GM12878 (cell line): ENCODE measurements at regions not wholly inside any gene's neighbourhood (a gene's known extent, or its start where the extent isn't known, plus 50 kb on each side); places are given as distances from the start of the nearest gene placed in this dataset.

Experiments used
- ATAC-seq: fragments of 200-7000 bp; cut with Tn5 transposase; 3 replicates; pipeline ENCODE4 v1.9.1; 2020; ENCODE audit warnings: mild to moderate bottlenecking, moderate library complexity
- BruUV-seq: library from RNA; stranded (reverse); fragments of 400-500 nt; replicated peaks from 2 replicates; lab custom pipeline; 2021; lab: Mats Ljungman, UMichigan
- CTCF ChIA-PET: fragments of 300-600 bp; sonication (Branson Sonifier 250); formaldehyde crosslinking; extraction: SDS; loops from one replicate; lab custom pipeline; 2021; ENCODE audit warnings: inconsistent platforms; lab: Yijun Ruan, JAX
- POLR2A ChIA-PET: fragments of 350-600 bp; formaldehyde crosslinking; extraction: SDS; loops from one replicate; lab custom pipeline; 2021; ENCODE audit warnings: inconsistent platforms; lab: Charles Lee
- RAD21 ChIA-PET: fragments of 300-600 bp; sonication (Branson Sonifier 250); formaldehyde crosslinking; loops from one replicate; lab custom pipeline; 2023; ENCODE audit warnings: antibody characterized with exemption; ENCODE audit not compliant: unreplicated experiment; lab: Charles Lee
- SMC1A ChIA-PET: fragments of 300-600 bp; sonication (Branson Sonifier 250); formaldehyde crosslinking; loops from one replicate; lab custom pipeline; 2023; ENCODE audit not compliant: unreplicated experiment, uncharacterized antibody; lab: Charles Lee
- DNase-seq: peaks from one replicate; pipeline ENCODE4 v3.0.0-alpha.2; 2011; ENCODE audit warnings: low read depth, low spot score
- FAIRE-seq: peaks from 3 replicates; lab custom pipeline; 2011; peaks lifted over from hg19 to GRCh38; lab: Jason Lieb, UNC
- H2AFZ ChIP-seq: 2 replicates; pipeline ENCODE4 v1.6.0; 2011; ENCODE audit warnings: low read depth, low read length, control low read depth; ENCODE audit not compliant: control insufficient read depth
- H3K27ac ChIP-seq: 2 replicates; pipeline ENCODE4 v1.5.1; 2011; ENCODE audit warnings: control low read depth; ENCODE audit not compliant: control insufficient read depth, insufficient read depth
- H3K27me3 ChIP-seq, 2 experiments: replicated peaks in 1 of 2; 2 replicates each; pipeline versions ENCODE4 v1.6.0 to v1.6.1; 2011; ENCODE audit warnings: low read length in 1 of 2; ENCODE audit not compliant: control insufficient read depth in 2 of 2, insufficient read depth in 2 of 2
- H3K36me3 ChIP-seq, 2 experiments: 2 replicates each; pipeline ENCODE4 v1.5.1; 2011; ENCODE audit warnings: low read length in 1 of 2; ENCODE audit not compliant: control insufficient read depth in 2 of 2, insufficient read depth in 2 of 2
- H3K4me1 ChIP-seq: 2 replicates; pipeline ENCODE4 v1.6.1; 2011; ENCODE audit warnings: mild to moderate bottlenecking, low read length, moderate library complexity, mixed read lengths; ENCODE audit not compliant: control insufficient read depth, insufficient read depth
- H3K4me2 ChIP-seq: 2 replicates; pipeline ENCODE4 v1.6.0; 2011; ENCODE audit warnings: control low read depth; ENCODE audit not compliant: control insufficient read depth, insufficient read depth
- H3K4me3 ChIP-seq: fragments of 200-600 bp; sonication (generic); 2 replicates; pipeline ENCODE4 v1.5.1; 2016
- H3K79me2 ChIP-seq: 2 replicates; pipeline ENCODE4 v1.6.0; 2011; ENCODE audit warnings: low read length; ENCODE audit not compliant: control insufficient read depth, insufficient read depth
- H3K9ac ChIP-seq: 2 replicates; pipeline ENCODE4 v1.8.0; 2011; ENCODE audit warnings: low read length, control low read depth, mixed read lengths; ENCODE audit not compliant: control insufficient read depth, insufficient read depth
- H3K9me3 ChIP-seq: replicated peaks from 3 replicates; pipeline ENCODE4 v1.5.1; 2011; ENCODE audit warnings: mild to moderate bottlenecking, low read length; ENCODE audit not compliant: control insufficient read depth, insufficient read depth
- H4K20me1 ChIP-seq: 2 replicates; pipeline ENCODE4 v1.6.0; 2011; ENCODE audit not compliant: control insufficient read depth, insufficient read depth
- BMI1 ChIP-seq: fragments of 450-650 bp; IDR thresholded peaks from 2 replicates; pipeline ENCODE4 v1.6.1; 2016; ENCODE audit warnings: mild to moderate bottlenecking, moderate library complexity, borderline replicate concordance
- CBFB ChIP-seq: IDR thresholded peaks from 2 replicates; pipeline ENCODE4 v1.6.1; 2016; ENCODE audit warnings: antibody characterized with exemption, low read depth
- CBX5 ChIP-seq: sonication (generic); IDR thresholded peaks from 2 replicates; pipeline ENCODE4 v1.6.1; 2016; ENCODE audit warnings: low read depth, moderate library complexity, mild to moderate bottlenecking, inconsistent platforms
- CHD2 ChIP-seq: IDR thresholded peaks from 2 replicates; pipeline ENCODE4 v1.6.1; 2011; ENCODE audit warnings: low read depth, low read length, improper control_type of control experiment, borderline replicate concordance
- EP300 ChIP-seq, 2 experiments: fragments of 150-350 bp in 1 of 2; IDR thresholded peaks; 2 replicates each; pipeline ENCODE4 v1.6.1; 2011 to 2012; ENCODE audit warnings: low read depth in 2 of 2, low read length in 2 of 2, borderline replicate concordance in 1 of 2, improper control_type of control experiment in 1 of 2, inconsistent platforms in 1 of 2; ENCODE audit not compliant: control insufficient read depth in 1 of 2
- EZH2 ChIP-seq: IDR thresholded peaks from 2 replicates; pipeline ENCODE4 v1.6.1; 2012; ENCODE audit warnings: low read depth, mild to moderate bottlenecking, control low read depth, inconsistent platforms, low read length, borderline replicate concordance; ENCODE audit not compliant: control insufficient read depth
- IRF4 ChIP-seq: IDR thresholded peaks from 2 replicates; pipeline ENCODE4 v1.6.1; 2011; ENCODE audit warnings: low read depth, low read length
- MTA3 ChIP-seq: IDR thresholded peaks from 2 replicates; pipeline ENCODE4 v1.6.1; 2012; ENCODE audit warnings: low read length, inconsistent platforms, borderline replicate concordance
- RB1 ChIP-seq: fragments of 450-650 bp; formaldehyde crosslinking; IDR thresholded peaks from 2 replicates; pipeline ENCODE4 v1.6.1; 2017; ENCODE audit warnings: mild to moderate bottlenecking, borderline replicate concordance
- TCF7 ChIP-seq: IDR thresholded peaks from 2 replicates; pipeline ENCODE4 v1.6.1; 2014; ENCODE audit warnings: antibody characterized with exemption, borderline replicate concordance
- WGBS: methylation state at CpG from one replicate; pipeline ENCODE4 v1.1.6; 2016; ENCODE audit warnings: low lambda C conversion rate; ENCODE audit not compliant: insufficient replicate concordance, insufficient coverage; ENCODE audit errors: missing lambda C conversion rate; 5-methylcytosine and 5-hydroxymethylcytosine counted together
- in situ Hi-C: fragments of 300-500 bp; cut with MboI; formaldehyde crosslinking; loops from 9 replicates; pipeline ENCODE4 v1.14.3; 2018; ENCODE audit warnings: mixed read lengths
- intact Hi-C: fragments of 100-400 bp; cut with micrococcal nuclease; formaldehyde crosslinking; loops from one replicate; pipeline ENCODE4 v1.14.2; 2022; ENCODE audit not compliant: unreplicated experiment
- TF ChIP-seq, protein P1 (sequence below): fragments of 450-650 bp; conservative IDR thresholded peaks from 2 replicates; pipeline ENCODE4 v1.6.1; 2017; ENCODE audit warnings: mild to moderate bottlenecking, moderate library complexity
- TF ChIP-seq, protein P2 (sequence below): IDR thresholded peaks from 2 replicates; pipeline ENCODE4 v1.6.1; 2011; ENCODE audit warnings: low read depth, mild to moderate bottlenecking, low read length, moderate library complexity, borderline replicate concordance; ENCODE audit errors: extremely low read depth
- TF ChIP-seq, protein P3 (sequence below): fragments of 150-350 bp; IDR thresholded peaks from 2 replicates; pipeline ENCODE4 v1.6.1; 2016; ENCODE audit warnings: low read depth, low read length
- TF ChIP-seq, protein P4 (sequence below): IDR thresholded peaks from 2 replicates; pipeline ENCODE4 v1.6.1; 2011; ENCODE audit warnings: mild to moderate bottlenecking, low read depth, low read length, moderate library complexity; ENCODE audit not compliant: insufficient replicate concordance
- TF ChIP-seq, protein P5 (sequence below): IDR thresholded peaks from 2 replicates; pipeline ENCODE4 v1.6.1; 2012; ENCODE audit warnings: low read depth, low read length, improper control_type of control experiment

DNA sequence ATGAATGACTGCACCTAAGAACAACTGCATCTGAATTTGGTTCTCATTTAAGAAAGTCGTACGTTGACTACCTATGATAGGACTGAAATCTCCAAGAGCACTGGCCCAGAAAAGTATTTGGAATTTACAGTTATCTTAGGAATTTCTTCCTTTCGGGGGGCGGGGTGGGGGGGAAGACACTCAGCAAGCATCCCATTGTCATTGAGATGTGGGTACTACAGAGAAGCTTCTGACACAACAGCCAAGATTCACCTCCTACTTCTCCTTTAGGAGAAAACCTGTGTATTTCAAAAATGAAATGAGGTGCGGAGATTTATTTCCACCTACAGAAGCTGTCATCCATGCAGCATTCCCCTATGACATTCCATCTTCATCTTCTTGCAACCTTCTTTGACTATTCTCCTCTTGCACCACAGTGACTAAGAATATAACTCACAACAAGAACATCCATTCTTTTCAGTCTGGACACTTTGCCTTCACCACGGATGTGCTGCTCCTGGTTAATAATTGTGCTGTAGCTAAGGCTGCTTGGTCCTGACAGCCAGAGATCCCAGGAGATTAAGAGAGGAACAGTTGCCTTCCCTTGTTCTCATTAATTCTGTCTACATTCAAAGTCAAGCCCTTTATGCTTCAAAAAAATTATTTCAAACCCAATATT is 98.4 kb upstream of the FRMD4A start:
- intact Hi-C loops: no loop called here
- ChIA-PET RAD21 (no interaction called here), CTCF (interaction anchor here (1.7 kb wide), 1 partner anchor 234 kb away, joined by 4 read pairs; no protein-coding TSS in a partner anchor)
- TF ChIP-seq CHD2 (no peak), BMI1 (no peak), IRF4 (no peak), MTA3 (no peak), CBX5 (no peak), TCF7 (no peak), EP300 (IDR thresholded peaks at IDR 0.05; ENCODE audit: borderline replicate concordance in 1 of 2, control insufficient read depth in 1 of 2, low read depth in 2 of 2, low read length in 2 of 2) (no peak), EZH2 (no peak), CBFB (no peak), RB1 (no peak)
- TF ChIP-seq, protein P1, sequence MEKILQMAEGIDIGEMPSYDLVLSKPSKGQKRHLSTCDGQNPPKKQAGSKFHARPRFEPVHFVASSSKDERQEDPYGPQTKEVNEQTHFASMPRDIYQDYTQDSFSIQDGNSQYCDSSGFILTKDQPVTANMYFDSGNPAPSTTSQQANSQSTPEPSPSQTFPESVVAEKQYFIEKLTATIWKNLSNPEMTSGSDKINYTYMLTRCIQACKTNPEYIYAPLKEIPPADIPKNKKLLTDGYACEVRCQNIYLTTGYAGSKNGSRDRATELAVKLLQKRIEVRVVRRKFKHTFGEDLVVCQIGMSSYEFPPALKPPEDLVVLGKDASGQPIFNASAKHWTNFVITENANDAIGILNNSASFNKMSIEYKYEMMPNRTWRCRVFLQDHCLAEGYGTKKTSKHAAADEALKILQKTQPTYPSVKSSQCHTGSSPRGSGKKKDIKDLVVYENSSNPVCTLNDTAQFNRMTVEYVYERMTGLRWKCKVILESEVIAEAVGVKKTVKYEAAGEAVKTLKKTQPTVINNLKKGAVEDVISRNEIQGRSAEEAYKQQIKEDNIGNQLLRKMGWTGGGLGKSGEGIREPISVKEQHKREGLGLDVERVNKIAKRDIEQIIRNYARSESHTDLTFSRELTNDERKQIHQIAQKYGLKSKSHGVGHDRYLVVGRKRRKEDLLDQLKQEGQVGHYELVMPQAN: no peak
- TF ChIP-seq, protein P2, sequence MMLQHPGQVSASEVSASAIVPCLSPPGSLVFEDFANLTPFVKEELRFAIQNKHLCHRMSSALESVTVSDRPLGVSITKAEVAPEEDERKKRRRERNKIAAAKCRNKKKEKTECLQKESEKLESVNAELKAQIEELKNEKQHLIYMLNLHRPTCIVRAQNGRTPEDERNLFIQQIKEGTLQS: no peak
- TF ChIP-seq, protein P3, sequence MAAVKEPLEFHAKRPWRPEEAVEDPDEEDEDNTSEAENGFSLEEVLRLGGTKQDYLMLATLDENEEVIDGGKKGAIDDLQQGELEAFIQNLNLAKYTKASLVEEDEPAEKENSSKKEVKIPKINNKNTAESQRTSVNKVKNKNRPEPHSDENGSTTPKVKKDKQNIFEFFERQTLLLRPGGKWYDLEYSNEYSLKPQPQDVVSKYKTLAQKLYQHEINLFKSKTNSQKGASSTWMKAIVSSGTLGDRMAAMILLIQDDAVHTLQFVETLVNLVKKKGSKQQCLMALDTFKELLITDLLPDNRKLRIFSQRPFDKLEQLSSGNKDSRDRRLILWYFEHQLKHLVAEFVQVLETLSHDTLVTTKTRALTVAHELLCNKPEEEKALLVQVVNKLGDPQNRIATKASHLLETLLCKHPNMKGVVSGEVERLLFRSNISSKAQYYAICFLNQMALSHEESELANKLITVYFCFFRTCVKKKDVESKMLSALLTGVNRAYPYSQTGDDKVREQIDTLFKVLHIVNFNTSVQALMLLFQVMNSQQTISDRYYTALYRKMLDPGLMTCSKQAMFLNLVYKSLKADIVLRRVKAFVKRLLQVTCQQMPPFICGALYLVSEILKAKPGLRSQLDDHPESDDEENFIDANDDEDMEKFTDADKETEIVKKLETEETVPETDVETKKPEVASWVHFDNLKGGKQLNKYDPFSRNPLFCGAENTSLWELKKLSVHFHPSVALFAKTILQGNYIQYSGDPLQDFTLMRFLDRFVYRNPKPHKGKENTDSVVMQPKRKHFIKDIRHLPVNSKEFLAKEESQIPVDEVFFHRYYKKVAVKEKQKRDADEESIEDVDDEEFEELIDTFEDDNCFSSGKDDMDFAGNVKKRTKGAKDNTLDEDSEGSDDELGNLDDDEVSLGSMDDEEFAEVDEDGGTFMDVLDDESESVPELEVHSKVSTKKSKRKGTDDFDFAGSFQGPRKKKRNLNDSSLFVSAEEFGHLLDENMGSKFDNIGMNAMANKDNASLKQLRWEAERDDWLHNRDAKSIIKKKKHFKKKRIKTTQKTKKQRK: no peak
- TF ChIP-seq, protein P4, sequence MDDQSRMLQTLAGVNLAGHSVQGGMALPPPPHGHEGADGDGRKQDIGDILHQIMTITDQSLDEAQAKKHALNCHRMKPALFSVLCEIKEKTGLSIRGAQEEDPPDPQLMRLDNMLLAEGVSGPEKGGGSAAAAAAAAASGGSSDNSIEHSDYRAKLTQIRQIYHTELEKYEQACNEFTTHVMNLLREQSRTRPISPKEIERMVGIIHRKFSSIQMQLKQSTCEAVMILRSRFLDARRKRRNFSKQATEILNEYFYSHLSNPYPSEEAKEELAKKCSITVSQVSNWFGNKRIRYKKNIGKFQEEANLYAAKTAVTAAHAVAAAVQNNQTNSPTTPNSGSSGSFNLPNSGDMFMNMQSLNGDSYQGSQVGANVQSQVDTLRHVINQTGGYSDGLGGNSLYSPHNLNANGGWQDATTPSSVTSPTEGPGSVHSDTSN: no peak
- TF ChIP-seq, protein P5, sequence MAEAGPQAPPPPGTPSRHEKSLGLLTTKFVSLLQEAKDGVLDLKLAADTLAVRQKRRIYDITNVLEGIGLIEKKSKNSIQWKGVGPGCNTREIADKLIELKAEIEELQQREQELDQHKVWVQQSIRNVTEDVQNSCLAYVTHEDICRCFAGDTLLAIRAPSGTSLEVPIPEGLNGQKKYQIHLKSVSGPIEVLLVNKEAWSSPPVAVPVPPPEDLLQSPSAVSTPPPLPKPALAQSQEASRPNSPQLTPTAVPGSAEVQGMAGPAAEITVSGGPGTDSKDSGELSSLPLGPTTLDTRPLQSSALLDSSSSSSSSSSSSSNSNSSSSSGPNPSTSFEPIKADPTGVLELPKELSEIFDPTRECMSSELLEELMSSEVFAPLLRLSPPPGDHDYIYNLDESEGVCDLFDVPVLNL: no peak

More for the DNA sequence above, 98.4 kb upstream of the FRMD4A start:
- ATAC-seq: no peak
- Histone ChIP-seq H3K4me3 (no peak overlapping the region), H4K20me1 (no peaks in the 10 kb centered on the region), H3K4me1 (no peaks in the 10 kb centered on the region), H3K79me2 (no peaks in the 10 kb centered on the region), H3K27me3 (no peaks in the 10 kb centered on the region; a peak in 1 of 4 replicates), H3K27ac (no peak overlapping the region), H3K9me3 (no peaks in the 10 kb centered on the region; the same call in 2 of the 3 replicates), H3K9ac (no peak overlapping the region), H3K36me3 (no peaks in the 10 kb centered on the region), H2AFZ (no peak overlapping the region), H3K4me2 (no peak overlapping the region)
- in situ Hi-C loops: no loop called here
- no peak for FAIRE-seq
- SMC1A ChIA-PET: no interaction called here
- POLR2A ChIA-PET: no interaction called here
- DNase-seq: no peak
- 12% methylated on average over 6 of the region's 6 CpGs for WGBS
- BruUV-seq: no TSS peak
